Psoas muscle (tissue), 7 donors: ENCODE measurements at regions not wholly inside any gene's neighbourhood (a gene's known extent, or its start where the extent isn't known, plus 50 kb on each side); places are given as distances from the start of the nearest gene placed in this dataset.

Experiments used
- ATAC-seq, 4 donors: fragments of 200-7000 bp; cut with Tn5 transposase; one replicate each; pipeline ENCODE4 v1.9.1; 2020; ENCODE audit warnings: moderate library complexity in 3 of 4, mild to moderate bottlenecking in 2 of 4
- DNase-seq, 2 donors: peaks; one replicate each; pipeline ENCODE4 v3.0.0-alpha.2; 2020
- H3K27ac ChIP-seq: fragments of 200-600 bp; one replicate; pipeline ENCODE4 v1.8.0; 2022
- H3K27me3 ChIP-seq, 3 donors: fragments of 200-600 bp in 1 of 3; one replicate each; pipeline versions ENCODE4 v1.6.1 to v1.8.0; 2013 to 2022; ENCODE audit warnings: low read length in 2 of 3, mild to moderate bottlenecking in 2 of 3, moderate library complexity in 1 of 3; ENCODE audit not compliant: insufficient read depth in 3 of 3
- H3K36me3 ChIP-seq, 2 donors: fragments of 200-600 bp in 1 of 2; one replicate each; pipeline versions ENCODE4 v1.6.1 to v1.8.0; 2013 to 2022; ENCODE audit warnings: low read depth in 1 of 2, mild to moderate bottlenecking in 1 of 2, moderate library complexity in 1 of 2; ENCODE audit not compliant: insufficient read depth in 1 of 2
- H3K4me1 ChIP-seq: fragments of 200-600 bp; one replicate; pipeline ENCODE4 v1.8.0; 2022
- H3K4me3 ChIP-seq: fragments of 200-600 bp; one replicate; pipeline ENCODE4 v1.8.0; 2022; ENCODE audit warnings: mild to moderate bottlenecking
- H3K9me3 ChIP-seq: fragments of 200-600 bp; one replicate; pipeline ENCODE4 v1.8.0; 2022
- CTCF ChIP-seq: fragments of 200-600 bp; IDR thresholded peaks from one replicate; pipeline ENCODE4 v1.8.0; 2022; ENCODE audit warnings: antibody characterized with exemption
- WGBS, 3 donors: extraction: QIAGEN DNeasy Blood & Tissue Kit; methylation state at CpG; one replicate each; pipeline versions ENCODE4 v1.1.6 to v1.1.7; 2013; 5-methylcytosine and 5-hydroxymethylcytosine counted together
- intact Hi-C, 2 donors: fragments of 100-400 bp; cut with DNase I; formaldehyde crosslinking; loops; one replicate each; pipeline versions ENCODE4 v1.11.0 to v1.14.2; 2022
- donor health status: healthy with polysubstance abuse.
- donor health status: DM: no; HTN: no; CAD: no; lungs with moderate emphysema.
- donor health status: Bipolar disorder and iron deficiency.
- donor health status: healthy.
- donor health status: DM: yes; HTN: yes; CAD: no.
- donor health status: DM: no; HTN: no; CAD: no.
- donor health status: DM: yes; HTN: yes; CAD: no.

GRCh38 chr3:159625594-159625993 lies 363.0 kb upstream of the IL12A start:
- Histone ChIP-seq H3K27me3 (no peaks in the 10 kb centered on the region), H3K36me3 (no peaks in the 10 kb centered on the region), H3K27ac (no peak overlapping the region), H3K4me3 (no peak overlapping the region), H3K9me3 (no peaks in the 10 kb centered on the region), H3K4me1 (no peaks in the 10 kb centered on the region)
- no peak for ATAC-seq
- DNase-seq: no peak
- intact Hi-C loops: no loop called here
- 85 to 88% (median 88%) methylated on average over 4 of the region's 4 CpGs for WGBS, 3 donors
- TF ChIP-seq CTCF: no peak

- H3K27me3 ChIP-seq: no peaks in the 10 kb centered on the region
- no peaks in the 10 kb centered on the region for H3K4me1 ChIP-seq
- no peaks in the 10 kb centered on the region for H3K9me3 ChIP-seq
- no peak overlapping the region for H3K27ac ChIP-seq
- intact Hi-C loops: no loop called here
- no peak for ATAC-seq
- DNase-seq: no peak
- TF ChIP-seq CTCF: no peak
- H3K36me3 ChIP-seq: no peaks in the 10 kb centered on the region
- 63 to 70% (median 66%) methylated on average over 1 of the region's 1 CpG for WGBS, 3 donors
- no peak overlapping the region for H3K4me3 ChIP-seq
Measured at GRCh38 chr3:159626598-159626997, 362.0 kb upstream of the IL12A start.

- ATAC-seq (no peak), DNase-seq (no peak)
- no peaks in the 10 kb centered on the region for H3K4me1 ChIP-seq
- H3K9me3 ChIP-seq: no peaks in the 10 kb centered on the region
- intact Hi-C loops: no loop called here
- H3K36me3 ChIP-seq: no peaks in the 10 kb centered on the region
- no peak overlapping the region for H3K27ac ChIP-seq
- 95 to 97% (median 96%) methylated on average over 2 of the region's 2 CpGs for WGBS, 3 donors
- TF ChIP-seq CTCF: no peak
- no peaks in the 10 kb centered on the region for H3K27me3 ChIP-seq
- H3K4me3 ChIP-seq: no peak overlapping the region
Measured at GRCh38 chr3:159627229-159627628, 361.4 kb upstream of the IL12A start.

GRCh38 chr3:159627634-159628033 lies 361.0 kb upstream of the IL12A start:
- WGBS, 3 donors: 85 to 89% (median 85%) methylated on average over 4 of the region's 4 CpGs
- H3K9me3 ChIP-seq: no peaks in the 10 kb centered on the region
- DNase-seq (no peak), ATAC-seq (no peak)
- TF ChIP-seq CTCF: no peak
- H3K27ac ChIP-seq: no peak overlapping the region
- intact Hi-C loops: loop anchor here in 1 of 2 donors (2.0 kb wide), 1 partner anchor 27 kb away; no protein-coding TSS in a partner anchor
- H3K36me3 ChIP-seq: no peaks in the 10 kb centered on the region
- H3K4me3 ChIP-seq: no peak overlapping the region
- H3K27me3 ChIP-seq: no peaks in the 10 kb centered on the region
- no peaks in the 10 kb centered on the region for H3K4me1 ChIP-seq

- Histone ChIP-seq H3K27me3 (no peaks in the 10 kb centered on the region), H3K9me3 (no peaks in the 10 kb centered on the region), H3K4me3 (no peak overlapping the region), H3K36me3 (no peaks in the 10 kb centered on the region), H3K4me1 (no peaks in the 10 kb centered on the region), H3K27ac (no peak overlapping the region)
- intact Hi-C loops: loop anchor here in 1 of 2 donors (2.0 kb wide), 1 partner anchor 29 kb away; no protein-coding TSS in a partner anchor
- TF ChIP-seq CTCF: no peak
- ATAC-seq (no peak), DNase-seq (no peak)
- WGBS, 3 donors: 91 to 100% (median 97%) methylated on average over 1 of the region's 1 CpG
Measured at GRCh38 chr3:159629329-159630084, 359.1 kb upstream of the IL12A start.
